Neuronal stem cell (in vitro differentiated cells): ENCODE measurements at regions not wholly inside any gene's neighbourhood (a gene's known extent, or its start where the extent isn't known, plus 50 kb on each side); places are given as distances from the start of the nearest gene placed in this dataset.

ENCODE experiments used
- DNase-seq: peaks from one replicate; pipeline ENCODE4 v3.0.0-alpha.2; 2013; ENCODE audit warnings: low spot score
- H2AFZ ChIP-seq: one replicate; pipeline ENCODE4 v1.6.1; 2013; ENCODE audit warnings: mild to moderate bottlenecking, low read length, inconsistent platforms
- H2AK5ac ChIP-seq: 2 replicates; pipeline ENCODE4 v1.6.1; 2013; ENCODE audit warnings: low read depth, mild to moderate bottlenecking, inconsistent platforms, low read length, moderate library complexity, mixed read lengths
- H2BK120ac ChIP-seq: 2 replicates; pipeline ENCODE4 v1.6.1; 2013; ENCODE audit warnings: low read depth, mild to moderate bottlenecking, inconsistent platforms, low read length, moderate library complexity, mixed read lengths
- H2BK12ac ChIP-seq: one replicate; pipeline ENCODE4 v1.6.1; 2013; ENCODE audit warnings: low read length, inconsistent platforms
- H2BK15ac ChIP-seq: 2 replicates; pipeline ENCODE4 v1.6.1; 2013; ENCODE audit warnings: mild to moderate bottlenecking, low read length, inconsistent platforms, mixed read lengths
- H2BK5ac ChIP-seq: one replicate; pipeline ENCODE4 v1.6.1; 2013; ENCODE audit warnings: inconsistent platforms, mild to moderate bottlenecking, low read length, moderate library complexity
- H3K14ac ChIP-seq: one replicate; pipeline ENCODE4 v1.6.1; 2013; ENCODE audit warnings: low read length, inconsistent platforms
- H3K18ac ChIP-seq: 2 replicates; pipeline ENCODE4 v1.6.1; 2013; ENCODE audit warnings: low read length, inconsistent platforms
- H3K23ac ChIP-seq: 2 replicates; pipeline ENCODE4 v1.6.1; 2013; ENCODE audit warnings: low read depth, mild to moderate bottlenecking, mixed read lengths, low read length, inconsistent platforms; ENCODE audit not compliant: poor library complexity
- H3K27ac ChIP-seq: replicated peaks from 3 replicates; pipeline ENCODE4 v1.5.1; 2013; ENCODE audit warnings: low read length, inconsistent platforms
- H3K27me3 ChIP-seq, 3 experiments: 2 replicates each; pipeline ENCODE4 v1.6.1; 2013; ENCODE audit warnings: low read length in 3 of 3, mild to moderate bottlenecking in 2 of 3, inconsistent platforms in 1 of 3, low read depth in 1 of 3, mixed read lengths in 1 of 3, moderate library complexity in 1 of 3; ENCODE audit not compliant: control insufficient read depth in 3 of 3, insufficient read depth in 3 of 3
- H3K36me3 ChIP-seq, 2 donors: replicated peaks in 1 of 2; 2 replicates each; pipeline ENCODE4 v1.6.1; 2013; ENCODE audit warnings: low read length in 2 of 2; ENCODE audit not compliant: control insufficient read depth in 2 of 2, insufficient read depth in 2 of 2
- H3K4ac ChIP-seq: 2 replicates; pipeline ENCODE4 v1.6.1; 2013; ENCODE audit warnings: inconsistent platforms, mild to moderate bottlenecking, low read length, moderate library complexity
- H3K4me1 ChIP-seq, 2 donors: 1 replicate in 1 of 2; 2 replicates in 1 of 2; pipeline ENCODE4 v1.6.1; 2013; ENCODE audit warnings: low read length in 2 of 2, low read depth in 1 of 2; ENCODE audit not compliant: control insufficient read depth in 2 of 2, insufficient read depth in 1 of 2
- H3K4me2 ChIP-seq: one replicate; pipeline ENCODE4 v1.6.1; 2013; ENCODE audit warnings: mild to moderate bottlenecking, low read length, inconsistent platforms; ENCODE audit not compliant: insufficient read depth, poor library complexity, severe bottlenecking
- H3K4me3 ChIP-seq, 2 donors: 2 replicates each; pipeline ENCODE4 v1.5.1; 2013; ENCODE audit warnings: low read length in 2 of 2, mild to moderate bottlenecking in 2 of 2, inconsistent platforms in 1 of 2, moderate library complexity in 1 of 2
- H3K79me1 ChIP-seq: one replicate; pipeline ENCODE4 v1.6.1; 2013; ENCODE audit warnings: low read depth, mild to moderate bottlenecking, inconsistent platforms, low read length, moderate library complexity
- H3K9ac ChIP-seq: one replicate; pipeline ENCODE4 v1.6.1; 2013; ENCODE audit warnings: mild to moderate bottlenecking, low read depth, low read length, inconsistent platforms; ENCODE audit not compliant: poor library complexity
- H3K9me3 ChIP-seq, 2 donors: replicated peaks in 1 of 2; 2 replicates each; pipeline versions ENCODE3 to v1.6.1; 2013; ENCODE audit warnings: low read length in 2 of 2, mild to moderate bottlenecking in 2 of 2, inconsistent platforms in 1 of 2, low read depth in 1 of 2, mixed read lengths in 1 of 2, moderate library complexity in 1 of 2; ENCODE audit not compliant: control insufficient read depth in 2 of 2, insufficient read depth in 1 of 2
- H4K8ac ChIP-seq: one replicate; pipeline ENCODE4 v1.6.1; 2013; ENCODE audit warnings: low read depth, mild to moderate bottlenecking, inconsistent platforms, low read length, moderate library complexity
- H4K91ac ChIP-seq: one replicate; pipeline ENCODE4 v1.6.1; 2013; ENCODE audit warnings: low read length, low read depth, mild to moderate bottlenecking, inconsistent platforms; ENCODE audit not compliant: poor library complexity
- WGBS, 2 donors: extraction: QIAGEN DNeasy Blood & Tissue Kit; methylation state at CpG; one replicate each; pipeline ENCODE4 v1.1.7; 2013; ENCODE audit warnings: missing lambda C conversion rate in 2 of 2, mixed read lengths in 1 of 2; ENCODE audit not compliant: insufficient read length in 2 of 2, insufficient replicate concordance in 1 of 2; ENCODE audit errors: extremely low coverage in 2 of 2; 5-methylcytosine and 5-hydroxymethylcytosine counted together

- Histone ChIP-seq H3K18ac (no peak overlapping the region), H2BK120ac (no peak overlapping the region), H4K8ac (no peak overlapping the region), H3K27ac (no peak overlapping the region), H3K9ac (no peak overlapping the region), H2BK15ac (no peak overlapping the region), H2AFZ (no peak overlapping the region), H3K79me1 (no peaks in the 10 kb centered on the region), H4K91ac (no peak overlapping the region), H3K27me3 (peaks cover 0 to 13% (median under 1%) of the 10 kb centered on the region in 3 experiments), H3K4me3 (no peak overlapping the region), H3K4ac (no peak overlapping the region), H3K23ac (no peak overlapping the region), H2BK5ac (no peak overlapping the region), H3K4me1 (peaks cover 3 to 11% of the 10 kb centered on the region in 2 donors), H2BK12ac (no peak overlapping the region), H3K36me3 (no peaks in the 10 kb centered on the region), H2AK5ac (no peak overlapping the region), H3K4me2 (no peak overlapping the region), H3K14ac (no peak overlapping the region), H3K9me3 (no peaks in the 10 kb centered on the region)
- no peak for DNase-seq
- WGBS, 2 donors = no CpG with 5 or more reads among the region's 7 CpGs
Observed at GRCh38 chr14:49992901-49993339, 100.0 kb downstream of the ARF6 start.

GRCh38 chr14:49993565-49993964, 100.7 kb downstream of the ARF6 start:
- Histone ChIP-seq H2BK12ac (no peak overlapping the region), H2AFZ (no peak overlapping the region), H4K91ac (no peak overlapping the region), H3K18ac (no peak overlapping the region), H3K4ac (no peak overlapping the region), H2BK15ac (no peak overlapping the region), H3K23ac (no peak overlapping the region), H3K27me3 (peaks cover 0 to 14% (median 2%) of the 10 kb centered on the region in 3 experiments), H4K8ac (no peak overlapping the region), H3K9ac (no peak overlapping the region), H3K27ac (no peak overlapping the region), H3K36me3 (no peaks in the 10 kb centered on the region), H3K9me3 (no peaks in the 10 kb centered on the region), H3K79me1 (no peaks in the 10 kb centered on the region), H3K4me3 (no peak overlapping the region), H3K4me2 (no peak overlapping the region), H2BK120ac (no peak overlapping the region), H3K4me1 (peaks cover 3 to 8% of the 10 kb centered on the region in 2 donors), H2AK5ac (no peak overlapping the region), H3K14ac (no peak overlapping the region), H2BK5ac (no peak overlapping the region)
- WGBS, 2 donors = no CpG with 5 or more reads among the region's 9 CpGs
- DNase-seq = no peak

- Histone ChIP-seq H3K79me1 (no peaks in the 10 kb centered on the region), H3K18ac (peak overlapping the region; percentile 7), H3K36me3 (no peaks in the 10 kb centered on the region), H4K8ac (no peak overlapping the region), H3K4me1 (peaks cover 3 to 10% of the 10 kb centered on the region in 2 donors), H3K4me3 (no peak overlapping the region), H2BK12ac (no peak overlapping the region), H3K9me3 (no peaks in the 10 kb centered on the region), H3K14ac (no peak overlapping the region), H3K4me2 (no peak overlapping the region), H3K23ac (no peak overlapping the region), H2BK15ac (no peak overlapping the region), H3K27me3 (peaks cover 0 to 26% (median 2%) of the 10 kb centered on the region in 3 experiments), H2AFZ (no peak overlapping the region), H3K9ac (no peak overlapping the region), H2BK5ac (no peak overlapping the region), H4K91ac (no peak overlapping the region), H2BK120ac (no peak overlapping the region), H3K4ac (no peak overlapping the region), H2AK5ac (no peak overlapping the region), H3K27ac (no peak overlapping the region)
- no CpG with 5 or more reads among the region's 9 CpGs for WGBS, 2 donors
- DNase-seq = no peak
Observed at GRCh38 chr14:49994951-49995561, 102.2 kb downstream of the ARF6 start.

GRCh38 chr14:49997991-49998390, 105.1 kb downstream of the ARF6 start:
- H3K27ac ChIP-seq = no peak overlapping the region
- H3K4me2 ChIP-seq = no peak overlapping the region
- H3K9ac ChIP-seq = no peak overlapping the region
- H2AK5ac ChIP-seq = no peak overlapping the region
- no peak overlapping the region for H3K4me3 ChIP-seq
- H3K14ac ChIP-seq = peak overlapping the region; percentile 76
- H2BK15ac ChIP-seq = no peak overlapping the region
- peak overlapping the region; percentile 69 for H3K18ac ChIP-seq
- WGBS, 2 donors = no CpG with 5 or more reads among the region's 4 CpGs
- peaks cover 0 to 55% (median 22%) of the 10 kb centered on the region in 3 experiments for H3K27me3 ChIP-seq
- no peak overlapping the region for H2AFZ ChIP-seq
- no peak overlapping the region for H4K91ac ChIP-seq
- H3K4me1 ChIP-seq = peaks cover 6 to 10% of the 10 kb centered on the region in 2 donors
- H4K8ac ChIP-seq = no peak overlapping the region
- H3K36me3 ChIP-seq = no peaks in the 10 kb centered on the region
- H2BK5ac ChIP-seq = no peak overlapping the region
- DNase-seq = no peak
- H2BK120ac ChIP-seq = no peak overlapping the region
- H2BK12ac ChIP-seq = no peak overlapping the region
- no peaks in the 10 kb centered on the region for H3K79me1 ChIP-seq
- H3K4ac ChIP-seq = no peak overlapping the region
- H3K23ac ChIP-seq = no peak overlapping the region
- H3K9me3 ChIP-seq = no peaks in the 10 kb centered on the region
